MCF 10A (cell line): ENCODE measurements at regions not wholly inside any gene's neighbourhood (a gene's known extent, or its start where the extent isn't known, plus 50 kb on each side); places are given as distances from the start of the nearest gene placed in this dataset.
"Not testable (repeated sequence)": the region's sequence is repeated elsewhere in the genome, so short reads cannot be mapped to it uniquely, and the experiment has no call there.

Source experiments
- BruUV-seq: library from RNA; stranded (reverse); fragments of 400-500 nt; replicated peaks from 2 replicates; lab custom pipeline; 2021; lab: Mats Ljungman, UMichigan
- CTCF ChIA-PET: fragments of 300-600 bp; sonication (Branson Sonifier 250); formaldehyde crosslinking; extraction: SDS; loops from one replicate; lab custom pipeline; 2021; ENCODE audit warnings: antibody characterized with exemption, inconsistent platforms; lab: Yijun Ruan, JAX
- POLR2A ChIA-PET: fragments of 300-600, 350-650 bp; sonication (Branson Sonifier 250); formaldehyde crosslinking; extraction: SDS; loops from one replicate; lab custom pipeline; 2020; ENCODE audit warnings: antibody characterized with exemption, inconsistent platforms; lab: Yijun Ruan, JAX
- DNase-seq: peaks from one replicate; pipeline ENCODE4 v3.0.0-alpha.2; 2018; ENCODE audit not compliant: unreplicated experiment
- H3K27ac Mint-ChIP-seq: one replicate; pipeline ENCODE4 v1.8.0; 2022; ENCODE audit warnings: mild to moderate bottlenecking, low read depth, mixed read lengths; ENCODE audit not compliant: unreplicated experiment
- H3K27me3 Mint-ChIP-seq: one replicate; pipeline ENCODE4 v1.8.0; 2022; ENCODE audit warnings: mixed read lengths; ENCODE audit not compliant: insufficient read depth, unreplicated experiment
- H3K36me3 Mint-ChIP-seq: one replicate; pipeline ENCODE4 v1.8.0; 2022; ENCODE audit warnings: mild to moderate bottlenecking, moderate library complexity, mixed read lengths; ENCODE audit not compliant: insufficient read depth, unreplicated experiment
- H3K4me1 Mint-ChIP-seq: one replicate; pipeline ENCODE4 v1.8.0; 2022; ENCODE audit warnings: mixed read lengths; ENCODE audit not compliant: insufficient read depth, unreplicated experiment
- H3K4me3 Mint-ChIP-seq: one replicate; pipeline ENCODE4 v1.8.0; 2022; ENCODE audit warnings: mild to moderate bottlenecking, moderate library complexity, mixed read lengths; ENCODE audit not compliant: unreplicated experiment
- H3K9me3 Mint-ChIP-seq: one replicate; pipeline ENCODE4 v1.8.0; 2022; ENCODE audit warnings: mixed read lengths; ENCODE audit not compliant: unreplicated experiment
- CTCF ChIP-seq: fragments of 200-600 bp; IDR thresholded peaks from one replicate; pipeline ENCODE4 v1.8.0; 2022; ENCODE audit warnings: antibody characterized with exemption, mild to moderate bottlenecking; ENCODE audit not compliant: unreplicated experiment
- intact Hi-C: fragments of 100-400 bp; cut with micrococcal nuclease; formaldehyde crosslinking; loops from 2 replicates; pipeline ENCODE4 v1.14.1; 2022

GRCh38 chr2:56049233-56049845 is 125.8 kb upstream of the EFEMP1 start:
- no peaks in the 10 kb centered on the region for H3K36me3 Mint-ChIP-seq
- TF ChIP-seq CTCF: no peak
- no peaks in the 10 kb centered on the region for H3K9me3 Mint-ChIP-seq
- DNase-seq: no peak
- ChIA-PET POLR2A (no interaction called here), CTCF (interaction anchor here (0.8 kb wide), 1 partner anchor 31 kb away, joined by 3 read pairs; no protein-coding TSS in a partner anchor)
- no peaks in the 10 kb centered on the region for H3K27me3 Mint-ChIP-seq
- BruUV-seq: no TSS peak
- H3K4me1 Mint-ChIP-seq: no peaks in the 10 kb centered on the region
- H3K27ac Mint-ChIP-seq: no peak overlapping the region
- no peak overlapping the region for H3K4me3 Mint-ChIP-seq
- intact Hi-C loops: no loop called here

- Mint-ChIP-seq H3K9me3 (no peaks in the 10 kb centered on the region), H3K36me3 (no peaks in the 10 kb centered on the region), H3K4me3 (no peak overlapping the region), H3K4me1 (no peaks in the 10 kb centered on the region), H3K27me3 (no peaks in the 10 kb centered on the region), H3K27ac (no peak overlapping the region)
- no peak for TF ChIP-seq CTCF
- ChIA-PET POLR2A (interaction anchor here (0.9 kb wide), 1 partner anchor 10 kb away, joined by 3 read pairs; no protein-coding TSS in a partner anchor), CTCF (no interaction called here)
- intact Hi-C loops: no loop called here
- DNase-seq: no peak
- BruUV-seq: no TSS peak
Observed at GRCh38 chr2:56053679-56054078, 130.1 kb upstream of the EFEMP1 start.

GRCh38 chr2:56055405-56055804 is 128.4 kb upstream of the CCDC85A start:
- no peak for DNase-seq
- Mint-ChIP-seq H3K4me1 (no peaks in the 10 kb centered on the region), H3K4me3 (no peak overlapping the region), H3K9me3 (no peaks in the 10 kb centered on the region), H3K27ac (no peak overlapping the region), H3K36me3 (no peaks in the 10 kb centered on the region), H3K27me3 (no peaks in the 10 kb centered on the region)
- intact Hi-C loops: no loop called here
- ChIA-PET CTCF (no interaction called here), POLR2A (interaction anchor here (0.7 kb wide), 1 partner anchor 81 kb away, joined by 3 read pairs; no protein-coding TSS in a partner anchor)
- TF ChIP-seq CTCF: no peak
- no TSS peak for BruUV-seq

- intact Hi-C loops, BruUV-seq, H3K4me1 Mint-ChIP-seq, POLR2A ChIA-PET, H3K4me3 Mint-ChIP-seq, CTCF ChIA-PET, DNase-seq, H3K27ac Mint-ChIP-seq, H3K36me3 Mint-ChIP-seq: not testable (repeated sequence)
- Mint-ChIP-seq H3K27me3 (peaks cover 25% of the 10 kb centered on the region), H3K9me3 (peaks cover 25% of the 10 kb centered on the region)
Observed at GRCh38 chr2:56061327-56061726, 122.5 kb upstream of the CCDC85A start.
